Mesendoderm (in vitro differentiated cells): ENCODE measurements at regions not wholly inside any gene's neighbourhood (a gene's known extent, or its start where the extent isn't known, plus 50 kb on each side); places are given as distances from the start of the nearest gene placed in this dataset.

Experiments used
- DNase-seq: peaks from one replicate; pipeline ENCODE4 v3.0.0; 2013
- H2AK5ac ChIP-seq: 2 replicates; pipeline ENCODE4 v1.6.1; 2013; ENCODE audit warnings: low read length, inconsistent platforms
- H2BK120ac ChIP-seq: 2 replicates; pipeline ENCODE4 v1.6.1; 2013; ENCODE audit warnings: low read depth, mild to moderate bottlenecking, low read length, moderate library complexity, mixed read lengths
- H2BK15ac ChIP-seq: replicated peaks from 2 replicates; pipeline ENCODE4 v1.6.1; 2013; ENCODE audit warnings: low read depth, mild to moderate bottlenecking, moderate library complexity
- H2BK5ac ChIP-seq: 2 replicates; pipeline ENCODE4 v1.6.1; 2013; ENCODE audit warnings: low read length, inconsistent platforms
- H3K18ac ChIP-seq: 2 replicates; pipeline ENCODE4 v1.6.1; 2013; ENCODE audit warnings: mild to moderate bottlenecking, low read length, mixed read lengths
- H3K23ac ChIP-seq: one replicate; pipeline ENCODE4 v1.6.1; 2013; ENCODE audit warnings: low read length
- H3K27ac ChIP-seq: 2 replicates; pipeline ENCODE4 v1.5.1; 2013; ENCODE audit warnings: low read depth, mild to moderate bottlenecking, inconsistent platforms, low read length, moderate library complexity
- H3K27me3 ChIP-seq: 2 replicates; pipeline ENCODE4 v1.6.1; 2013; ENCODE audit warnings: low read length, control low read depth, mild to moderate bottlenecking, inconsistent platforms; ENCODE audit not compliant: insufficient read depth, poor library complexity
- H3K36me3 ChIP-seq: 2 replicates; pipeline ENCODE4 v1.6.1; 2013; ENCODE audit warnings: low read length, inconsistent platforms; ENCODE audit not compliant: control insufficient read depth, insufficient read depth
- H3K4ac ChIP-seq: one replicate; pipeline ENCODE4 v1.6.1; 2013; ENCODE audit warnings: low read depth, mild to moderate bottlenecking, low read length, moderate library complexity
- H3K4me1 ChIP-seq: 2 replicates; pipeline ENCODE4 v1.6.1; 2013; ENCODE audit warnings: low read depth, low read length, inconsistent platforms; ENCODE audit not compliant: control insufficient read depth
- H3K4me2 ChIP-seq: 2 replicates; pipeline ENCODE4 v1.6.1; 2013; ENCODE audit warnings: low read length
- H3K4me3 ChIP-seq: 2 replicates; pipeline ENCODE4 v1.5.1; 2013; ENCODE audit warnings: mild to moderate bottlenecking, low read length
- H3K56ac ChIP-seq: one replicate; pipeline ENCODE4 v1.6.1; 2013; ENCODE audit warnings: low read length
- H3K79me1 ChIP-seq: 2 replicates; pipeline ENCODE4 v1.6.1; 2013; ENCODE audit warnings: low read length, inconsistent platforms
- H3K79me2 ChIP-seq: 2 replicates; pipeline ENCODE4 v1.6.1; 2013; ENCODE audit warnings: mild to moderate bottlenecking, low read length; ENCODE audit not compliant: control insufficient read depth, insufficient read depth
- H3K9ac ChIP-seq: 2 replicates; pipeline ENCODE4 v1.6.1; 2013; ENCODE audit warnings: low read length, inconsistent platforms
- H4K5ac ChIP-seq: one replicate; pipeline ENCODE4 v1.6.1; 2013; ENCODE audit warnings: low read length
- H4K8ac ChIP-seq: one replicate; pipeline ENCODE4 v1.6.1; 2013; ENCODE audit warnings: low read depth, mild to moderate bottlenecking, control low read depth, low read length, moderate library complexity
- WGBS: extraction: QIAGEN DNeasy Blood & Tissue Kit; methylation state at CpG from one replicate; pipeline ENCODE4 v1.1.7; 2013; ENCODE audit warnings: low lambda C conversion rate, missing lambda C conversion rate; ENCODE audit not compliant: insufficient coverage; ENCODE audit errors: extremely low coverage; 5-methylcytosine and 5-hydroxymethylcytosine counted together

DNA sequence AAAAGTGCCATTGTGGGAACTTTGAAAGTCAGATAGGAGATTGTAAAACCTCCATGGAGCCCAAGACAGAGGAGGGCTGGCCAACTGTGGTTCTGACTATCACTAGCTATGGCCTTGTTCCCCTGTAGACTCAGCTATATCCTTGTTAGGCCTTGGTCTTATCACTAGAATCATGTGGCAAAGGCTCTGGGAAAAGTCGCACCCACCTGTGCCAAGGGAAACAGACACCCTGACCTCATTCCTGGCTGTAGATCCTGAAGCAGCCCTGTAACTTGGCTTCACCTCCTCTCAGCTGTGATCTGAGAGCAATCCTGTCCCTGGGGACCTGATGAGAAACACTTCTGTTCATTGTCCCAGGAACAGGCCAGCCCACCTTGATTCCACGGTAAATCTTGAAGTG lies 566.2 kb downstream of the TMEM135 start:
- WGBS = no CpG with 5 or more reads among the region's 2 CpGs
- H3K79me2 ChIP-seq = no peaks in the 10 kb centered on the region

GRCh38 chr11:87602776-87603175 lies 565.0 kb downstream of the TMEM135 start:
- H2AK5ac ChIP-seq = no peak overlapping the region
- no peak overlapping the region for H4K5ac ChIP-seq
- no peaks in the 10 kb centered on the region for H3K4me1 ChIP-seq
- no peak overlapping the region for H4K8ac ChIP-seq
- H3K23ac ChIP-seq = no peak overlapping the region
- H2BK15ac ChIP-seq = no peak overlapping the region
- no peaks in the 10 kb centered on the region for H3K79me1 ChIP-seq
- no peak overlapping the region for H3K9ac ChIP-seq
- H3K4ac ChIP-seq = no peak overlapping the region
- no peak overlapping the region for H3K27ac ChIP-seq
- H3K79me2 ChIP-seq = no peaks in the 10 kb centered on the region
- H2BK5ac ChIP-seq = no peak overlapping the region
- no peaks in the 10 kb centered on the region for H3K36me3 ChIP-seq
- WGBS = no CpG with 5 or more reads among the region's 1 CpG
- H3K18ac ChIP-seq = no peak overlapping the region
- no peaks in the 10 kb centered on the region for H3K27me3 ChIP-seq
- no peak for DNase-seq
- no peak overlapping the region for H3K56ac ChIP-seq
- no peak overlapping the region for H3K4me2 ChIP-seq
- no peak overlapping the region for H2BK120ac ChIP-seq
- H3K4me3 ChIP-seq = no peak overlapping the region

More for the DNA sequence above, 566.2 kb downstream of the TMEM135 start:
- Histone ChIP-seq H3K27ac (no peak overlapping the region), H4K8ac (no peak overlapping the region), H3K18ac (peak overlapping the region; percentile 6), H3K23ac (no peak overlapping the region), H3K56ac (no peak overlapping the region), H4K5ac (no peak overlapping the region), H3K4me3 (no peak overlapping the region), H2AK5ac (no peak overlapping the region), H3K4ac (no peak overlapping the region), H3K27me3 (no peaks in the 10 kb centered on the region), H3K79me1 (no peaks in the 10 kb centered on the region), H2BK5ac (no peak overlapping the region), H3K36me3 (no peaks in the 10 kb centered on the region), H2BK15ac (no peak overlapping the region), H3K4me2 (no peak overlapping the region), H3K4me1 (no peaks in the 10 kb centered on the region), H3K9ac (no peak overlapping the region), H2BK120ac (no peak overlapping the region)
- DNase-seq = no peak

DNA sequence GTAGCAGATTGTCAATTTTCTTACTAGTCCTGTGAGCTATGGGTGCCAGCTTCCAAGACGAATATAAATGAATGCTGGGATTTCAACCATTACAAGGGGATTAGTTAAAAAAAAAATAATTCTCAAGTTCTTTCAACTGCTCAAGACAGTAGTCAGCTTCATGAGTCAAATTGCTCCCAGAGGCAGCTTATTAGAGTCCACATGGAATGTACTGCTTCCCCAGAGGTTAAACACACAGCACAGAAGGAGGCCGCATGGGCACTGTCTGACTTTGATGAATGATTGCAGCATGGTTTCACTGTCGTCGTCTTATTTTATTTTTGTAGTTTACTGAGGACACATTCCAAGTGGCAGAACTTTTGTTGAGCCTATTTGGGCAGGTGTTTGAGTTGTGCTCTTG lies 563.2 kb downstream of the TMEM135 start:
- no peak overlapping the region for H3K4me3 ChIP-seq
- no peak overlapping the region for H2BK5ac ChIP-seq
- H2BK15ac ChIP-seq = no peak overlapping the region
- H4K8ac ChIP-seq = no peak overlapping the region
- no peak overlapping the region for H3K56ac ChIP-seq
- no peaks in the 10 kb centered on the region for H3K79me1 ChIP-seq
- no peaks in the 10 kb centered on the region for H3K4me1 ChIP-seq
- no peak overlapping the region for H3K4ac ChIP-seq
- H3K36me3 ChIP-seq = no peaks in the 10 kb centered on the region
- no CpG with 5 or more reads among the region's 4 CpGs for WGBS
- no peak overlapping the region for H4K5ac ChIP-seq
- no peak overlapping the region for H2AK5ac ChIP-seq
- H3K27me3 ChIP-seq = no peaks in the 10 kb centered on the region
- no peak for DNase-seq
- H3K18ac ChIP-seq = no peak overlapping the region
- H3K23ac ChIP-seq = no peak overlapping the region
- H3K9ac ChIP-seq = no peak overlapping the region
- no peak overlapping the region for H3K27ac ChIP-seq
- no peak overlapping the region for H3K4me2 ChIP-seq
- no peak overlapping the region for H2BK120ac ChIP-seq
- no peaks in the 10 kb centered on the region for H3K79me2 ChIP-seq

GRCh38 chr11:87597725-87598124 lies 560.0 kb downstream of the TMEM135 start:
- Histone ChIP-seq H3K79me2 (no peaks in the 10 kb centered on the region), H2BK120ac (no peak overlapping the region), H2BK5ac (no peak overlapping the region), H3K36me3 (no peaks in the 10 kb centered on the region), H3K79me1 (no peaks in the 10 kb centered on the region), H3K23ac (no peak overlapping the region), H3K27me3 (no peaks in the 10 kb centered on the region), H2BK15ac (no peak overlapping the region), H3K9ac (no peak overlapping the region), H4K5ac (no peak overlapping the region), H3K4ac (no peak overlapping the region), H3K56ac (no peak overlapping the region), H3K4me3 (no peak overlapping the region), H3K27ac (no peak overlapping the region), H3K4me1 (no peaks in the 10 kb centered on the region), H3K18ac (no peak overlapping the region), H3K4me2 (no peak overlapping the region), H2AK5ac (no peak overlapping the region), H4K8ac (no peak overlapping the region)
- DNase-seq = peak; percentile 32

DNA sequence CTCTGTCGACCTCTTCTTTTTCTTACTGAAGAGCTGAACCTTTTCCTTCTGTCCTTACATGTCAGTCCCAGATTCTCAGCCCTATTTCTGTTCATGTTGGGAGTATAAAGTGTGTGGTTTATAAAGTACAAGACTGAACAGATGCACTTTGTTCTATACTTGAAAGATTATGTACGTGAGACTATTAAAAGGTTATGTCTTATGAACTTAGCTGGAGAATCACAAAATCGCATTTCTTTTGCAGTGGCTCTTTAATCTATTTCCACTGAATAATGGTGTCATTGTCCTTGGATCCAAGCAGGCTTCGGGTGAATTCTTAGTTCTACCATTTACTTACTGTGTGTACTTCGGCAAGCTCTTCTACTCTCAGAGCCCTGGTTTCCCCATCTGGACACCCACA lies 558.4 kb downstream of the TMEM135 start:
- no peak overlapping the region for H3K18ac ChIP-seq
- no peak for DNase-seq
- no CpG with 5 or more reads among the region's 5 CpGs for WGBS
- no peaks in the 10 kb centered on the region for H3K79me2 ChIP-seq
- H3K27ac ChIP-seq = no peak overlapping the region
- H3K4me3 ChIP-seq = no peak overlapping the region
- no peak overlapping the region for H4K5ac ChIP-seq
- H3K23ac ChIP-seq = no peak overlapping the region
- no peaks in the 10 kb centered on the region for H3K27me3 ChIP-seq
- no peak overlapping the region for H3K56ac ChIP-seq
- H3K79me1 ChIP-seq = no peaks in the 10 kb centered on the region
- no peak overlapping the region for H2BK15ac ChIP-seq
- no peak overlapping the region for H3K4ac ChIP-seq
- no peaks in the 10 kb centered on the region for H3K4me1 ChIP-seq
- H2AK5ac ChIP-seq = no peak overlapping the region
- no peak overlapping the region for H2BK120ac ChIP-seq
- no peak overlapping the region for H2BK5ac ChIP-seq
- no peak overlapping the region for H3K9ac ChIP-seq
- no peak overlapping the region for H3K4me2 ChIP-seq
- no peak overlapping the region for H4K8ac ChIP-seq
- H3K36me3 ChIP-seq = no peaks in the 10 kb centered on the region

GRCh38 chr11:87589082-87589481 lies 551.3 kb downstream of the TMEM135 start:
- no CpG with 5 or more reads among the region's 3 CpGs for WGBS
- DNase-seq = no peak
- no peak overlapping the region for H2BK5ac ChIP-seq

More at GRCh38 chr11:87589082-87589481, 551.3 kb downstream of the TMEM135 start:
- Histone ChIP-seq H3K23ac (no peak overlapping the region), H3K4me3 (no peak overlapping the region), H2AK5ac (no peak overlapping the region), H3K79me2 (no peaks in the 10 kb centered on the region), H3K4me2 (no peak overlapping the region), H2BK120ac (no peak overlapping the region), H2BK15ac (no peak overlapping the region), H3K27ac (no peak overlapping the region), H3K27me3 (no peaks in the 10 kb centered on the region), H4K5ac (no peak overlapping the region), H3K9ac (no peak overlapping the region), H4K8ac (no peak overlapping the region), H3K4ac (no peak overlapping the region), H3K79me1 (no peaks in the 10 kb centered on the region), H3K36me3 (no peaks in the 10 kb centered on the region), H3K18ac (no peak overlapping the region), H3K4me1 (no peaks in the 10 kb centered on the region), H3K56ac (no peak overlapping the region)
